GM21381 (cell line): ENCODE measurements at regions not wholly inside any gene's neighbourhood (a gene's known extent, or its start where the extent isn't known, plus 50 kb on each side); places are given as distances from the start of the nearest gene placed in this dataset.
A peak's percentile ranks its signal among the peaks of the same experiment; 100 is the strongest.
"Not testable (repeated sequence)": the region's sequence is repeated elsewhere in the genome, so short reads cannot be mapped to it uniquely, and the experiment has no call there.

ENCODE experiments used
- ATAC-seq: cut with Tn5 transposase; IDR thresholded peaks from one replicate; pipeline ENCODE4 v1.9.1; 2021; ENCODE audit warnings: mild to moderate bottlenecking, moderate library complexity; ENCODE audit not compliant: unreplicated experiment

- ATAC-seq = no peak
These were observed 904.6 kb upstream of the SORCS1 start for GRCh38 chr10:108069096-108069495.

- no peak for ATAC-seq
These were observed 900.3 kb upstream of the SORCS1 start for GRCh38 chr10:108064746-108065260.

- no peak for ATAC-seq
These were observed 895.7 kb upstream of the SORCS1 start for GRCh38 chr10:108060246-108060645.

- ATAC-seq = no peak
These were observed 891.0 kb upstream of the SORCS1 start for GRCh38 chr10:108055506-108055905.

GRCh38 chr10:108052981-108053380 is 888.5 kb upstream of the SORCS1 start:
- ATAC-seq = no peak

GRCh38 chr10:108051218-108051617 is 886.7 kb upstream of the SORCS1 start:
- ATAC-seq = no peak

- ATAC-seq = no peak
These were observed 886.1 kb upstream of the SORCS1 start for GRCh38 chr10:108050626-108051025.

GRCh38 chr10:108049668-108050067 is 885.2 kb upstream of the SORCS1 start:
- no peak for ATAC-seq

- no peak for ATAC-seq
These were observed 884.4 kb upstream of the SORCS1 start for GRCh38 chr10:108048898-108049297.

- no peak for ATAC-seq
These were observed 875.5 kb upstream of the SORCS1 start for GRCh38 chr10:108039821-108040584.

- ATAC-seq = no peak
These were observed 872.6 kb upstream of the SORCS1 start for GRCh38 chr10:108037061-108037460.

GRCh38 chr10:108036265-108036664 is 871.8 kb upstream of the SORCS1 start:
- no peak for ATAC-seq

- ATAC-seq = no peak
These were observed 870.3 kb upstream of the SORCS1 start for GRCh38 chr10:108034829-108035228.

- not testable (repeated sequence) for ATAC-seq
These were observed 869.0 kb upstream of the SORCS1 start for GRCh38 chr10:108033518-108033917.

GRCh38 chr10:108031505-108031904 is 867.0 kb upstream of the SORCS1 start:
- no peak for ATAC-seq

GRCh38 chr10:108014902-108015177 is 850.3 kb upstream of the SORCS1 start:
- ATAC-seq = peak; percentile 78

- peak; percentile 45 for ATAC-seq
These were observed 849.8 kb upstream of the SORCS1 start for GRCh38 chr10:108014145-108014901.

GRCh38 chr10:108005627-108006026 is 841.1 kb upstream of the SORCS1 start:
- ATAC-seq = no peak

GRCh38 chr10:108003576-108003975 is 839.1 kb upstream of the SORCS1 start:
- ATAC-seq = no peak

GRCh38 chr10:108003061-108003460 is 838.6 kb upstream of the SORCS1 start:
- ATAC-seq = no peak

GRCh38 chr10:108000365-108000764 is 835.9 kb upstream of the SORCS1 start:
- ATAC-seq = no peak

GRCh38 chr10:107994621-107995270 is 830.2 kb upstream of the SORCS1 start:
- ATAC-seq = no peak
